ENCODE measurements at regions not wholly inside any gene's neighbourhood (a gene's known extent, or its start where the extent isn't known, plus 50 kb on each side); places are given as distances from the start of the nearest gene placed in this dataset.

DNA sequence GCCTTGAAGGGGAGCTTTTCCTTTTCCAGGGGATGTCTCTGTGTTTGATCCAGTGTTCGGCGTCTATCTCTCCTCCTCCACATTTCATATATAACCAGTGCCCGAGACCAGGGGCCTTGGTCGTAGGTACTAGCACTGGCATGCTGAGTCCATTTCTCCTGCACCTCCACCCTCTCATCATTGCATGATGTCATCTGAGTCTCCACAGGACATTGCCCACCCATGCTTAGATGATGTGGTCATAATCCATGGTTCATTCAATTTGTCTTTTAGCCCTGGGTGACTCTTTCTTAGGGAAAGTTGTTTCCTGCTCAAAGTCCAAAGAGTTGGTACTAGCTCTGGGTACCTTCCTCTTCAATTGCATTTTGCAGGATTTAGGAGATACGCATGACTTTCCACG, 328.1 kb downstream of the BCL11B start:
- no peak for DNase-seq
- WGBS, 2 donors, result 94 to 95% methylated on average over 6 of the region's 6 CpGs

DNA sequence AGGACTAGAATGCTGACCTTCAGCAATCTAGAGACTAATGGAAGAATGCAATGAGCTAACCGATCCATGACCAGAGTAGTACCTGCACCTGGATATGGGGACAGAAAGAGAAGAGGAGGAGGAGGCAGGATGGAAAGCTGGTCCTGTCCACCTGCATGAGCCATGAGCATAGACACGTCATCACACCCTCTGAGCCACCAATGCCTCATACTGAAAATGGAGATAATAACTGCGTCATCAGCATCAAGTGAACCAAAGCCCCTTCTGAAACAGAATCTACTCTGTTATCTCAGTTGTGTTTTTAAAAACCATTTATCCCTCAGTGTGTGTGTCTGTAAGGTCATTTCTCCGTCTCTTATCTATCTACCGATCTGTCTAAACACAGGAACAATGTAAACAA, 327.0 kb downstream of the BCL11B start:
- 82 to 89% methylated on average over 5 of the region's 5 CpGs for WGBS, 2 donors
- no peak overlapping the region for H3K27ac ChIP-seq
- intact Hi-C loops (cut with DNase I), result no loop called here
- no peaks in the 10 kb centered on the region for H3K9me3 ChIP-seq
- TF ChIP-seq POLR2A (IDR thresholded peaks at IDR 0.05), result no peak
- TF ChIP-seq, protein P1, sequence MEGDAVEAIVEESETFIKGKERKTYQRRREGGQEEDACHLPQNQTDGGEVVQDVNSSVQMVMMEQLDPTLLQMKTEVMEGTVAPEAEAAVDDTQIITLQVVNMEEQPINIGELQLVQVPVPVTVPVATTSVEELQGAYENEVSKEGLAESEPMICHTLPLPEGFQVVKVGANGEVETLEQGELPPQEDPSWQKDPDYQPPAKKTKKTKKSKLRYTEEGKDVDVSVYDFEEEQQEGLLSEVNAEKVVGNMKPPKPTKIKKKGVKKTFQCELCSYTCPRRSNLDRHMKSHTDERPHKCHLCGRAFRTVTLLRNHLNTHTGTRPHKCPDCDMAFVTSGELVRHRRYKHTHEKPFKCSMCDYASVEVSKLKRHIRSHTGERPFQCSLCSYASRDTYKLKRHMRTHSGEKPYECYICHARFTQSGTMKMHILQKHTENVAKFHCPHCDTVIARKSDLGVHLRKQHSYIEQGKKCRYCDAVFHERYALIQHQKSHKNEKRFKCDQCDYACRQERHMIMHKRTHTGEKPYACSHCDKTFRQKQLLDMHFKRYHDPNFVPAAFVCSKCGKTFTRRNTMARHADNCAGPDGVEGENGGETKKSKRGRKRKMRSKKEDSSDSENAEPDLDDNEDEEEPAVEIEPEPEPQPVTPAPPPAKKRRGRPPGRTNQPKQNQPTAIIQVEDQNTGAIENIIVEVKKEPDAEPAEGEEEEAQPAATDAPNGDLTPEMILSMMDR (IDR thresholded peaks at IDR 0.05), result no peak
- peaks cover 10 to 16% of the 10 kb centered on the region in 2 donors for H3K4me1 ChIP-seq
- no peaks in the 10 kb centered on the region for H3K27me3 ChIP-seq
- DNase-seq, result no peak
- no peaks in the 10 kb centered on the region for H3K36me3 ChIP-seq
- no peak overlapping the region for H3K4me3 ChIP-seq (replicated peaks in 1 of 3)

More for the DNA sequence above, 328.1 kb downstream of the BCL11B start:
- Histone ChIP-seq H3K4me3 (replicated peaks in 1 of 3) (no peak overlapping the region), H3K4me1 (peaks cover 10 to 16% of the 10 kb centered on the region in 2 donors), H3K27ac (no peak overlapping the region), H3K9me3 (no peaks in the 10 kb centered on the region), H3K36me3 (no peaks in the 10 kb centered on the region), H3K27me3 (no peaks in the 10 kb centered on the region)
- intact Hi-C loops (cut with DNase I), result no loop called here
- TF ChIP-seq, protein P1 (IDR thresholded peaks at IDR 0.05), result no peak
- TF ChIP-seq POLR2A (IDR thresholded peaks at IDR 0.05), result no peak

DNA sequence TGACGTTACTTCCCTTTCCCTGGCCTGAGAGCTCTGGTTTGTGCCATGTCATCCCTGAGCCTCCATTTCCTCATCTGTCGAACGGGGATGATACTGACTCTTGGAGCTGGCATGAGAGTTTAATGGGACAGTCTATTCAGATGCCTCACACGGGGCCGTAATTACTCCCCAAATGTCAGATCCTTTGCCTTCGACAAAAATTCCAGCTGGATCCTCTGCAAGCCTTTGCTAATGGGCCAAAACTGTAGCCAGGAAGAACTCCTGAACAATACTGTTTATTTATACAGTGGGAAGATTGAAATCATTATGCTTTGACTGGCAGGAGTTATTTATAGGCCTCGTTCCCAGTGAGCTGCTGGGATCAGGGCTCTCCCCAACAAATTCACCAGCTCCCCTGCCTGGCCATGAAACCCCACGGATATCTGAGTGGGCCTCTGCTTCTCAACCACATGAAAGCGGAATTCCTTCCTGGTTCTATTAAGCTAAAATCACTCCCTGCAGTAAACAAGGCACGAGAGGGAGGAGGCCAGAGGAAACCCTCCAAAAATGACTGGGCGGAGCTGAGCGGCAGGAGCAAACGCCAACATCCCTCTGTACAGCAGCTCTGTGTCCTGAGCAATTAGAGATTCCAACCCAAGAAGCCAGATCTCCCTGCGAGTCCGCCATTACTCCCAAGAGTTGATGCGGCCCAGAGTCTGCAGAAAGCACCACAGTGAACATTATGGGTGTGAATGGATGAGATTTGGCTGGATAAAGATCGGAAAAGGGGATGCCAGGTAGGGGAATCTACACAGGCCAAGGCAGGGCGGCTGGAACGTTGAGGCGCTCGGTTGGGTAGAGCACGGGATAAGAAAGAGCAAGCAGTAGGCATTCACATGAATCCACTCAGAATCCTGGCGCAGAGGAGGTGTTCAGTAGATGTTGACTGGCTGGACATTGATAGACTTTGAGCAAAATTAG, 326.1 kb downstream of the BCL11B start:
- no peak for TF ChIP-seq POLR2A (IDR thresholded peaks at IDR 0.05)
- TF ChIP-seq, protein P1 (IDR thresholded peaks at IDR 0.05), result no peak
- no peaks in the 10 kb centered on the region for H3K36me3 ChIP-seq
- H3K4me1 ChIP-seq, result peaks cover 10 to 16% of the 10 kb centered on the region in 2 donors
- 81 to 83% methylated on average over 23 of the region's 23 CpGs for WGBS, 2 donors
- H3K27me3 ChIP-seq, result no peaks in the 10 kb centered on the region
- intact Hi-C loops (cut with DNase I), result no loop called here
- no peak overlapping the region for H3K4me3 ChIP-seq (replicated peaks in 1 of 3)
- peak overlapping the region in 1 of 3 donors; percentile 0 for H3K27ac ChIP-seq
- H3K9me3 ChIP-seq, result no peaks in the 10 kb centered on the region
- no peak for DNase-seq

DNA sequence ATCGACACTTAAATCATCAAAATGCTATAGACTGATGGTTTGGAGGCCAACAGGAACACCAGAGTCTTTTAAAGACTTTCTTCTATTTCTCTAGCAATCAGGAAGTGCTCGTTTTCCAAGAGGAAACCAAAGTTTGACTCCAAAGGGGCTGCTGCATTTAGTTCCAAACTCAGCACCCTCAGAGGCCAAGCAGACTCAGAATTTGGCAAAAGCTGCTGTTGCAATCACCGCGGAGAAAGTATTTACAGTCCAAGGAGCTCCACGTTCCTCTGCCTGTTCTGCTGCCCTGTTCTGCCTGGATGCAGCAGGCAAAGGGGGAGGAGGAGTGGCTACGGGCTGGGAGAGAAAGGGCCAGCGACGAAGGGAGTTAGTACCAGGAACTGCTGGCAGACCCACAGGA, 325.1 kb downstream of the BCL11B start:
- 16 to 17% methylated on average over 8 of the region's 8 CpGs for WGBS, 2 donors
- H3K27me3 ChIP-seq, result no peaks in the 10 kb centered on the region
- no peak overlapping the region for H3K4me3 ChIP-seq (replicated peaks in 1 of 3)
- H3K27ac ChIP-seq, result peak overlapping the region; percentile 26 to 57 (median 48)
- peak; percentile 83 to 90 for DNase-seq
- TF ChIP-seq POLR2A (IDR thresholded peaks at IDR 0.05), result no peak
- TF ChIP-seq, protein P1 (IDR thresholded peaks at IDR 0.05), result no peak
- H3K4me1 ChIP-seq, result peaks cover 10 to 16% of the 10 kb centered on the region in 2 donors
- intact Hi-C loops (cut with DNase I), result no loop called here
- H3K9me3 ChIP-seq, result no peaks in the 10 kb centered on the region
- H3K36me3 ChIP-seq, result no peaks in the 10 kb centered on the region
